Keratinocyte (primary cell): ENCODE measurements at regions not wholly inside any gene's neighbourhood (a gene's known extent, or its start where the extent isn't known, plus 50 kb on each side); places are given as distances from the start of the nearest gene placed in this dataset.

Experiments used
- CTCF ChIP-seq, 3 experiments: IDR thresholded peaks in 1 of 3; conservative IDR thresholded peaks in 1 of 3; optimal IDR thresholded peaks in 1 of 3; 2 replicates in 2 of 3; 3 replicates in 1 of 3; pipeline versions ENCODE3 to v1.5.1; 2011; ENCODE audit warnings: low read length in 3 of 3, mild to moderate bottlenecking in 3 of 3, moderate library complexity in 2 of 3, control low read depth in 1 of 3, inconsistent platforms in 1 of 3; ENCODE audit not compliant: insufficient read depth in 2 of 3; ENCODE audit errors: extremely low read depth in 1 of 3
- EZH2 ChIP-seq: IDR thresholded peaks from one replicate; pipeline ENCODE4 v1.6.1; 2012; ENCODE audit warnings: inconsistent platforms, mild to moderate bottlenecking, low read length, moderate library complexity

- TF ChIP-seq CTCF (optimal IDR thresholded peaks at IDR 0.05 in 1 of 3, IDR thresholded peaks at IDR 0.05 in 1 of 3, conservative IDR thresholded peaks at IDR 0.05 in 1 of 3; ENCODE audit: extremely low read depth in 1 of 3, insufficient read depth in 2 of 3, low read length in 3 of 3) (no peak), EZH2 (no peak)
Observed at GRCh38 chr13:54802226-54802625, 1773.6 kb downstream of the OLFM4 start.
